Smooth muscle cell (in vitro differentiated cells): ENCODE measurements at regions not wholly inside any gene's neighbourhood (a gene's known extent, or its start where the extent isn't known, plus 50 kb on each side); places are given as distances from the start of the nearest gene placed in this dataset.
A peak's percentile ranks its signal among the peaks of the same experiment; 100 is the strongest.

Source experiments
- DNase-seq: peaks from one replicate; lab custom pipeline; 2025; ENCODE audit not compliant: unreplicated experiment; lab: John Stamatoyannopoulos, UW
- H2AFZ ChIP-seq: fragments of 200-600 bp; sonication (generic); 2 replicates; pipeline ENCODE4 v1.6.0; 2016; ENCODE audit warnings: antibody characterized with exemption, low read depth, mild to moderate bottlenecking
- H3F3A ChIP-seq: fragments of 200-600 bp; sonication (generic); 2 replicates; pipeline ENCODE4 v1.6.0; 2017; ENCODE audit warnings: antibody characterized with exemption, low read depth
- H3K27ac ChIP-seq: fragments of 200-600 bp; sonication (generic); 2 replicates; pipeline ENCODE4 v1.5.1; 2016; ENCODE audit warnings: low read depth, mild to moderate bottlenecking
- H3K27me3 ChIP-seq: fragments of 200-600 bp; sonication (generic); 2 replicates; pipeline ENCODE4 v1.6.1; 2016; ENCODE audit warnings: low read depth, mild to moderate bottlenecking
- H3K36me3 ChIP-seq: fragments of 200-600 bp; sonication (generic); 2 replicates; pipeline ENCODE4 v1.5.1; 2016; ENCODE audit warnings: low read depth
- H3K4me1 ChIP-seq: fragments of 200-600 bp; sonication (generic); 2 replicates; pipeline ENCODE4 v1.5.1; 2016; ENCODE audit warnings: low read depth
- H3K4me2 ChIP-seq: fragments of 200-600 bp; sonication (generic); 2 replicates; pipeline ENCODE4 v1.6.0; 2016; ENCODE audit warnings: mild to moderate bottlenecking
- H3K4me3 ChIP-seq: fragments of 200-600 bp; sonication (generic); 2 replicates; pipeline ENCODE4 v1.5.1; 2016; ENCODE audit warnings: mild to moderate bottlenecking
- H3K79me2 ChIP-seq: fragments of 200-600 bp; sonication (generic); 2 replicates; pipeline ENCODE4 v1.6.0; 2016; ENCODE audit warnings: low read depth, mild to moderate bottlenecking
- H3K9ac ChIP-seq: fragments of 200-600 bp; sonication (generic); 2 replicates; pipeline ENCODE4 v1.6.0; 2016; ENCODE audit warnings: low read depth
- H3K9me3 ChIP-seq: fragments of 200-600 bp; sonication (generic); replicated peaks from 2 replicates; pipeline ENCODE4 v1.5.1; 2016; ENCODE audit warnings: low read depth
- H4K20me1 ChIP-seq: fragments of 200-600 bp; sonication (generic); 2 replicates; pipeline ENCODE4 v1.6.0; 2016; ENCODE audit warnings: low read depth
- CTCF ChIP-seq: fragments of 200-600 bp; sonication (generic); IDR thresholded peaks from 2 replicates; pipeline ENCODE4 v1.5.1; 2017; ENCODE audit warnings: borderline replicate concordance, mild to moderate bottlenecking, antibody characterized with exemption; ENCODE audit not compliant: insufficient read depth, poor library complexity, severe bottlenecking
- WGBS: methylation state at CpG from one replicate; pipeline ENCODE4 v1.1.7; 2016; ENCODE audit warnings: low lambda C conversion rate; 5-methylcytosine and 5-hydroxymethylcytosine counted together

GRCh38 chr6:163797296-163797845, 382.9 kb downstream of the QKI start:
- no peaks in the 10 kb centered on the region for H3K79me2 ChIP-seq
- no peak for TF ChIP-seq CTCF
- no peak overlapping the region for H3K4me3 ChIP-seq
- peaks cover 6% of the 10 kb centered on the region for H3K4me1 ChIP-seq
- no peak overlapping the region for H3K9ac ChIP-seq
- H4K20me1 ChIP-seq = no peaks in the 10 kb centered on the region
- H3K27ac ChIP-seq = no peak overlapping the region
- no peak overlapping the region for H3K4me2 ChIP-seq
- no peaks in the 10 kb centered on the region for H3K9me3 ChIP-seq
- no peaks in the 10 kb centered on the region for H3K27me3 ChIP-seq
- H3F3A ChIP-seq = no peaks in the 10 kb centered on the region
- DNase-seq = no peak
- H3K36me3 ChIP-seq = no peaks in the 10 kb centered on the region
- 86% methylated on average over 3 of the region's 3 CpGs for WGBS
- H2AFZ ChIP-seq = no peak overlapping the region

GRCh38 chr6:163793011-163793983, 378.8 kb downstream of the QKI start:
- no peak overlapping the region for H3K9ac ChIP-seq
- H3K27ac ChIP-seq = peak overlapping the region; percentile 78
- 31% methylated on average over 4 of the region's 4 CpGs for WGBS
- no peak overlapping the region for H3K4me3 ChIP-seq
- peak overlapping the region; percentile 28 for H3K4me2 ChIP-seq
- no peaks in the 10 kb centered on the region for H3K36me3 ChIP-seq
- no peaks in the 10 kb centered on the region for H3K9me3 ChIP-seq
- no peak for DNase-seq
- no peaks in the 10 kb centered on the region for H3K79me2 ChIP-seq
- no peaks in the 10 kb centered on the region for H3F3A ChIP-seq
- H3K4me1 ChIP-seq = peaks cover 6% of the 10 kb centered on the region
- no peak overlapping the region for H2AFZ ChIP-seq
- no peaks in the 10 kb centered on the region for H3K27me3 ChIP-seq
- no peak for TF ChIP-seq CTCF
- no peaks in the 10 kb centered on the region for H4K20me1 ChIP-seq

- no peaks in the 10 kb centered on the region for H3K9me3 ChIP-seq
- DNase-seq = no peak
- TF ChIP-seq CTCF = no peak
- H4K20me1 ChIP-seq = no peaks in the 10 kb centered on the region
- peaks cover 6% of the 10 kb centered on the region for H3K4me1 ChIP-seq
- no peaks in the 10 kb centered on the region for H3K27me3 ChIP-seq
- 59% methylated on average over 5 of the region's 5 CpGs for WGBS
- H3K9ac ChIP-seq = no peak overlapping the region
- H3K4me2 ChIP-seq = no peak overlapping the region
- H2AFZ ChIP-seq = no peak overlapping the region
- no peaks in the 10 kb centered on the region for H3F3A ChIP-seq
- H3K4me3 ChIP-seq = no peak overlapping the region
- no peaks in the 10 kb centered on the region for H3K79me2 ChIP-seq
- no peaks in the 10 kb centered on the region for H3K36me3 ChIP-seq
- H3K27ac ChIP-seq = no peak overlapping the region
Observed at GRCh38 chr6:163790266-163790840, 375.8 kb downstream of the QKI start.
